Astrocyte (in vitro differentiated cells and primary cell): ENCODE measurements at regions not wholly inside any gene's neighbourhood (a gene's known extent, or its start where the extent isn't known, plus 50 kb on each side); places are given as distances from the start of the nearest gene placed in this dataset.

Experiments
- DNase-seq: peaks from one replicate; pipeline ENCODE4 v3.0.0-alpha.2; 2010; ENCODE audit warnings: low read depth
- FAIRE-seq: peaks from 2 replicates; lab custom pipeline; 2011; peaks lifted over from hg19 to GRCh38; lab: Jason Lieb, UNC
- H2AFZ ChIP-seq: 2 replicates; pipeline ENCODE4 v1.6.0; 2012; ENCODE audit warnings: low read depth, low read length, inconsistent platforms
- H3K27ac ChIP-seq: 2 replicates; pipeline ENCODE4 v1.5.1; 2011; ENCODE audit warnings: low read depth, low read length, inconsistent platforms
- H3K27me3 ChIP-seq: 2 replicates; pipeline ENCODE4 v1.6.0; 2011; ENCODE audit warnings: low read length, inconsistent platforms; ENCODE audit not compliant: insufficient read depth
- H3K36me3 ChIP-seq: 2 replicates; pipeline ENCODE4 v1.5.1; 2011; ENCODE audit warnings: low read length, inconsistent platforms; ENCODE audit not compliant: insufficient read depth
- H3K4me1 ChIP-seq: 2 replicates; pipeline ENCODE4 v1.5.1; 2011; ENCODE audit warnings: low read length, inconsistent platforms; ENCODE audit not compliant: insufficient read depth
- H3K4me2 ChIP-seq: 2 replicates; pipeline ENCODE4 v1.6.0; 2012; ENCODE audit warnings: low read length, inconsistent platforms
- H3K4me3 ChIP-seq: 2 replicates; pipeline ENCODE4 v1.5.1; 2011; ENCODE audit warnings: low read depth, mild to moderate bottlenecking, low read length, inconsistent platforms; ENCODE audit not compliant: insufficient read depth
- H3K79me2 ChIP-seq: 2 replicates; pipeline ENCODE4 v1.6.0; 2012; ENCODE audit warnings: mild to moderate bottlenecking, low read length, inconsistent platforms; ENCODE audit not compliant: insufficient read depth
- H3K9ac ChIP-seq: 2 replicates; pipeline ENCODE4 v1.6.0; 2012; ENCODE audit warnings: mild to moderate bottlenecking, low read length, inconsistent platforms
- H3K9me3 ChIP-seq: 2 replicates; pipeline ENCODE4 v1.5.1; 2012; ENCODE audit warnings: low read depth, mild to moderate bottlenecking, low read length, inconsistent platforms; ENCODE audit not compliant: insufficient read depth
- H4K20me1 ChIP-seq: 2 replicates; pipeline ENCODE4 v1.6.0; 2012; ENCODE audit warnings: low read length, inconsistent platforms; ENCODE audit not compliant: insufficient read depth
- H3K27ac Mint-ChIP-seq: one replicate; pipeline ENCODE4 v1.8.0; 2021; ENCODE audit warnings: mild to moderate bottlenecking, mixed read lengths; ENCODE audit not compliant: unreplicated experiment
- H3K27me3 Mint-ChIP-seq: one replicate; pipeline ENCODE4 v1.8.0; 2021; ENCODE audit warnings: low read depth, mixed read lengths; ENCODE audit not compliant: unreplicated experiment
- H3K36me3 Mint-ChIP-seq: one replicate; pipeline ENCODE4 v1.8.0; 2021; ENCODE audit warnings: low read depth, mixed read lengths; ENCODE audit not compliant: unreplicated experiment
- H3K4me1 Mint-ChIP-seq: one replicate; pipeline ENCODE4 v1.8.0; 2021; ENCODE audit warnings: low read depth, mixed read lengths; ENCODE audit not compliant: unreplicated experiment
- H3K4me3 Mint-ChIP-seq: one replicate; pipeline ENCODE4 v1.8.0; 2021; ENCODE audit warnings: mild to moderate bottlenecking, moderate library complexity, mixed read lengths; ENCODE audit not compliant: unreplicated experiment
- H3K9me3 Mint-ChIP-seq: one replicate; pipeline ENCODE4 v1.8.0; 2021; ENCODE audit warnings: mild to moderate bottlenecking, mixed read lengths; ENCODE audit not compliant: unreplicated experiment
- EZH2 ChIP-seq: IDR thresholded peaks from 2 replicates; pipeline ENCODE4 v1.6.1; 2012; ENCODE audit warnings: mild to moderate bottlenecking, low read length, inconsistent platforms; ENCODE audit not compliant: insufficient read depth
- TF ChIP-seq, protein P1 (sequence below): IDR thresholded peaks from 2 replicates; pipeline ENCODE4 v1.5.1; 2011; ENCODE audit warnings: low read depth, mild to moderate bottlenecking, inconsistent platforms, low read length, moderate library complexity; ENCODE audit not compliant: insufficient read depth

DNA sequence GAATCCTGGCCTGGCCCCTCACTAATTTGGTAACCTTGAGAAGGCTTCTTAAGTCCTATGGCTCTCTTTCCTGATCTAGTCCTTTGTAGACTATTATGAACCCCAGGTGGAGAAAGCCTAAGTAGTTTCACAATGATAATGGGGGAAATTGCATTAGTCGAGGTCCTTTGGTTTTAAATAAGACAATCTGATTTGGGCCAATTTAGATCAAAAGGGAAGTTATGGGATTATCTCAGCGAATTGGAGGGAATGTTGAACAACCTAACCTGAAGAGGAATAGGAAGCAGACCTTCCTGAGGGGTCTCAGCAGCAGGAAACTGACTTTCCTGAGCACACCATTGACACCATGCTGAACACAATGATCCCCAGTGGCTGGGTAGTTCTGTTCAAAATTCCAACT is 331.5 kb downstream of the PRDM5 start:
- Mint-ChIP-seq H3K27ac (no peak overlapping the region), H3K36me3 (no peaks in the 10 kb centered on the region), H3K4me3 (no peak overlapping the region), H3K9me3 (no peaks in the 10 kb centered on the region), H3K4me1 (peaks cover 2% of the 10 kb centered on the region), H3K27me3 (no peaks in the 10 kb centered on the region)
- H2AFZ ChIP-seq = no peak overlapping the region
- no peak overlapping the region for H3K27ac ChIP-seq
- no peak overlapping the region for H3K9ac ChIP-seq
- H3K79me2 ChIP-seq = no peaks in the 10 kb centered on the region
- TF ChIP-seq EZH2 = no peak
- TF ChIP-seq, protein P1, sequence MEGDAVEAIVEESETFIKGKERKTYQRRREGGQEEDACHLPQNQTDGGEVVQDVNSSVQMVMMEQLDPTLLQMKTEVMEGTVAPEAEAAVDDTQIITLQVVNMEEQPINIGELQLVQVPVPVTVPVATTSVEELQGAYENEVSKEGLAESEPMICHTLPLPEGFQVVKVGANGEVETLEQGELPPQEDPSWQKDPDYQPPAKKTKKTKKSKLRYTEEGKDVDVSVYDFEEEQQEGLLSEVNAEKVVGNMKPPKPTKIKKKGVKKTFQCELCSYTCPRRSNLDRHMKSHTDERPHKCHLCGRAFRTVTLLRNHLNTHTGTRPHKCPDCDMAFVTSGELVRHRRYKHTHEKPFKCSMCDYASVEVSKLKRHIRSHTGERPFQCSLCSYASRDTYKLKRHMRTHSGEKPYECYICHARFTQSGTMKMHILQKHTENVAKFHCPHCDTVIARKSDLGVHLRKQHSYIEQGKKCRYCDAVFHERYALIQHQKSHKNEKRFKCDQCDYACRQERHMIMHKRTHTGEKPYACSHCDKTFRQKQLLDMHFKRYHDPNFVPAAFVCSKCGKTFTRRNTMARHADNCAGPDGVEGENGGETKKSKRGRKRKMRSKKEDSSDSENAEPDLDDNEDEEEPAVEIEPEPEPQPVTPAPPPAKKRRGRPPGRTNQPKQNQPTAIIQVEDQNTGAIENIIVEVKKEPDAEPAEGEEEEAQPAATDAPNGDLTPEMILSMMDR = no peak
- FAIRE-seq (no peak), DNase-seq (no peak)
- no peak overlapping the region for H3K4me2 ChIP-seq
- H3K4me1 ChIP-seq = no peaks in the 10 kb centered on the region
- H3K4me3 ChIP-seq = no peak overlapping the region
- H3K36me3 ChIP-seq = no peaks in the 10 kb centered on the region
- no peaks in the 10 kb centered on the region for H3K27me3 ChIP-seq
- no peaks in the 10 kb centered on the region for H4K20me1 ChIP-seq
- H3K9me3 ChIP-seq = no peaks in the 10 kb centered on the region

DNA sequence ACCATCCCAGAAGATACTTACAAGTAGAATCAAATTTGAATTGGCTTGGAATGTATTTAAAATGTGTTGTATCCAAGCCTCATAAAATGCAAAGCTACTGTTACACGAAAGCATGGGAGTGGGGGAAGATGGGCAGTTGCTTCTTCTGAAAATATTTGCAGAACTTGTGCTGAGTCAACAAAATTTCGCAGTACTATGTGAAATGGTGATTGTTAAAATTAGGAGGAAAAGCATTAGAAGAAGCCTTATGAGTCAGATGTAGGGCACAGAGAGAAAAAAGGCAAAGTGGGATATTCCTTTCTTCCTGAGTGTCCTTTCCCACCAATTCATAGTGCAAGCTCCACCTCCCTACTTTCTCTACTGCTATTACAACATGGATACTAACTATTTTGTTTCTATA is 332.7 kb downstream of the PRDM5 start:
- Mint-ChIP-seq H3K4me3 (no peak overlapping the region), H3K4me1 (peaks cover 2% of the 10 kb centered on the region), H3K27me3 (no peaks in the 10 kb centered on the region), H3K27ac (no peak overlapping the region), H3K9me3 (no peaks in the 10 kb centered on the region), H3K36me3 (no peaks in the 10 kb centered on the region)
- Histone ChIP-seq H3K27ac (no peak overlapping the region), H3K36me3 (no peaks in the 10 kb centered on the region), H2AFZ (no peak overlapping the region), H3K4me1 (no peaks in the 10 kb centered on the region), H4K20me1 (no peaks in the 10 kb centered on the region), H3K9ac (no peak overlapping the region), H3K4me3 (no peak overlapping the region), H3K9me3 (no peaks in the 10 kb centered on the region), H3K4me2 (no peak overlapping the region), H3K79me2 (no peaks in the 10 kb centered on the region), H3K27me3 (no peaks in the 10 kb centered on the region)
- no peak for DNase-seq
- FAIRE-seq = no peak
- TF ChIP-seq, protein P1 = no peak
- no peak for TF ChIP-seq EZH2

DNA sequence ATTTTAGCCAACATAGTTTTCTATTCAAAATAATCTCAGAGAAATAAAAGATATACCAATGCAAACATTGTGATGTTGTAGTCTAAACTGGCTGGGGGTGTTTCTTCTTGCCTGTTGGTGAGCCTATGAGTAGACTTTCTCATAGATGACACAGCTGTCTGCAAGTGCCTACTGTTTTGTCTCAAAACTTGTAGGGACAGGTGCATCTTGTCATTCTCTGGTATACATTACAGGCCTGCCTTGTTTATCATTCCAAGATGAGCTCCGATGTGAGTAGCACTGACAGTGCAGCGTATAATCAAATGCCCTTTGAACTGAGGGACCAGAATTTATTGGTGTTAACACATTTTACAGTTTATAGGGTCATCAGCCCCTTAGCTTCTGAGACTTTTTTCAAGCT is 353.8 kb downstream of the PRDM5 start:
- Histone ChIP-seq H3K9me3 (no peaks in the 10 kb centered on the region), H3K9ac (no peak overlapping the region), H3K4me3 (no peak overlapping the region), H2AFZ (no peak overlapping the region), H3K36me3 (no peaks in the 10 kb centered on the region), H3K79me2 (no peaks in the 10 kb centered on the region), H3K4me2 (no peak overlapping the region), H3K4me1 (no peaks in the 10 kb centered on the region), H3K27ac (no peak overlapping the region), H4K20me1 (no peaks in the 10 kb centered on the region), H3K27me3 (no peaks in the 10 kb centered on the region)
- H3K27ac Mint-ChIP-seq = no peak overlapping the region
- H3K36me3 Mint-ChIP-seq = no peaks in the 10 kb centered on the region
- no peak for DNase-seq
- no peaks in the 10 kb centered on the region for H3K9me3 Mint-ChIP-seq
- no peak for TF ChIP-seq EZH2
- TF ChIP-seq, protein P1 = no peak
- H3K4me1 Mint-ChIP-seq = no peaks in the 10 kb centered on the region
- no peaks in the 10 kb centered on the region for H3K27me3 Mint-ChIP-seq
- FAIRE-seq = no peak
- H3K4me3 Mint-ChIP-seq = no peak overlapping the region
